Heart left ventricle (tissue), 13 donors: ENCODE measurements at regions not wholly inside any gene's neighbourhood (a gene's known extent, or its start where the extent isn't known, plus 50 kb on each side); places are given as distances from the start of the nearest gene placed in this dataset.

ENCODE experiments used
- CTCF ChIP-seq, 12 donors: fragments of 200-600 bp; sonication (generic) in 4 of 12; IDR thresholded peaks; one replicate each; pipeline versions ENCODE4 v1.5.0 to v1.8.0; 2018 to 2022; ENCODE audit warnings: antibody characterized with exemption in 12 of 12, mild to moderate bottlenecking in 5 of 12
- POLR2A ChIP-seq, 2 donors: fragments of 450-650 bp; IDR thresholded peaks; one replicate each; pipeline ENCODE4 v1.6.1; 2017; ENCODE audit warnings: antibody characterized with exemption in 2 of 2, mild to moderate bottlenecking in 2 of 2, moderate library complexity in 2 of 2
- donor health status: ischemic (EF 13 %, LVEDD 7.1; RV severe dilation, severe dysfunction).
- donor health status: DM: no; HTN: yes; CAD: no.
- donor health status: DM: no; HTN: no; CAD: no.
- donor health status: ischemic (EF 25% LVEDD 6.9; RV normal size, moderate dysfunction).
- donor health status: ischemic (EF 25% LVEDD 5.7; RV mildly dilated, moderate dysfunction).
- donor health status: ischemic (EF 35%, LVEDD 5.7; RV mildly dilated, moderate dysfunction).
- donor health status: nonischemic (EF 11% LVEDD 7.7; RV severe dilation, severe dysfunction).
- donor health status: DM: yes; HTN: yes; CAD: no.
- donor health status: PGD.
- donor health status: ischemic (EF 29% LVEDD 5.4; RV normal size, mild dysfunction).
- donor health status: nonischemic (EF 23%, LVEDD 6.1; RV moderate dilation, normal function).

GRCh38 chr3:194800002-194800401 is 114.3 kb downstream of the FAM43A start:
- TF ChIP-seq CTCF (IDR thresholded peaks at IDR 0.05): no peak
- no peak for TF ChIP-seq POLR2A (IDR thresholded peaks at IDR 0.05)
